HepG2 (cell line): ENCODE measurements at regions not wholly inside any gene's neighbourhood (a gene's known extent, or its start where the extent isn't known, plus 50 kb on each side); places are given as distances from the start of the nearest gene placed in this dataset.

Experiments
- GATAD2A ChIP-seq: IDR thresholded peaks from 2 replicates; pipeline ENCODE4 v1.6.1; 2016
- HOXA3 ChIP-seq: sonication (generic); formaldehyde crosslinking; IDR thresholded peaks from 2 replicates; pipeline ENCODE4 v1.5.0; 2020; ENCODE audit warnings: missing genetic modification reagents
- ISL2 ChIP-seq: sonication (generic); formaldehyde crosslinking; IDR thresholded peaks from 2 replicates; pipeline ENCODE4 v1.5.0; 2020; ENCODE audit warnings: missing genetic modification reagents
- KLF12 ChIP-seq: sonication (generic); formaldehyde crosslinking; IDR thresholded peaks from 2 replicates; pipeline ENCODE4 v1.4.0; 2020; ENCODE audit warnings: missing genetic modification reagents, borderline replicate concordance
- MAX ChIP-seq: IDR thresholded peaks from 2 replicates; pipeline ENCODE4 v1.6.1; 2012; ENCODE audit warnings: inconsistent platforms
- MAZ ChIP-seq, 2 experiments: sonication (generic) in 1 of 2; formaldehyde crosslinking in 1 of 2; IDR thresholded peaks; 2 replicates each; pipeline versions ENCODE4 v1.5.0 to v1.6.1; 2012 to 2020; ENCODE audit warnings: low read depth in 2 of 2, mild to moderate bottlenecking in 2 of 2, borderline replicate concordance in 1 of 2, improper control_type of control experiment in 1 of 2, low read length in 1 of 2, missing genetic modification reagents in 1 of 2, moderate library complexity in 1 of 2
- NFRKB ChIP-seq: fragments of 450-650 bp; IDR thresholded peaks from 2 replicates; pipeline ENCODE4 v1.6.1; 2017
- NR2F2 ChIP-seq: IDR thresholded peaks from 2 replicates; pipeline ENCODE4 v1.6.1; 2012; ENCODE audit warnings: low read depth, inconsistent platforms, borderline replicate concordance
- PHF20 ChIP-seq: sonication (generic); formaldehyde crosslinking; IDR thresholded peaks from 2 replicates; pipeline ENCODE4 v1.5.0; 2020; ENCODE audit warnings: mild to moderate bottlenecking, missing genetic modification reagents
- PHF21A ChIP-seq: sonication (generic); formaldehyde crosslinking; IDR thresholded peaks from 2 replicates; pipeline ENCODE4 v1.5.0; 2020; ENCODE audit warnings: mild to moderate bottlenecking, missing genetic modification reagents
- RNF219 ChIP-seq: sonication (generic); formaldehyde crosslinking; IDR thresholded peaks from 2 replicates; pipeline ENCODE4 v1.5.0; 2020; ENCODE audit warnings: mild to moderate bottlenecking, missing genetic modification reagents
- SALL1 ChIP-seq: sonication (generic); formaldehyde crosslinking; IDR thresholded peaks from 2 replicates; pipeline ENCODE4 v1.8.0; 2022; ENCODE audit warnings: mild to moderate bottlenecking, missing genetic modification reagents
- TARDBP ChIP-seq: sonication (generic); formaldehyde crosslinking; IDR thresholded peaks from 2 replicates; pipeline ENCODE4 v1.8.0; 2022; ENCODE audit warnings: mild to moderate bottlenecking, missing genetic modification reagents
- YEATS2 ChIP-seq: sonication (generic); formaldehyde crosslinking; IDR thresholded peaks from 2 replicates; pipeline ENCODE4 v1.4.0; 2020; ENCODE audit warnings: missing genetic modification reagents, borderline replicate concordance
- ZNF124 ChIP-seq: sonication (generic); formaldehyde crosslinking; IDR thresholded peaks from 2 replicates; pipeline ENCODE4 v1.4.0; 2020; ENCODE audit warnings: missing genetic modification reagents
- ZSCAN25 ChIP-seq: sonication (generic); formaldehyde crosslinking; IDR thresholded peaks from 2 replicates; pipeline ENCODE4 v1.8.0; 2022; ENCODE audit warnings: mild to moderate bottlenecking, missing genetic modification reagents

- TF ChIP-seq HOXA3 (peak; percentile 32), MAX (peak; percentile 50), KLF12 (CRISPR knock-in tag) (peak; percentile 51; the same call in 1 of the 2 replicates), GATAD2A (CRISPR knock-in tag) (peak; percentile 54; the same call in 1 of the 2 replicates), MAZ (IDR thresholded peaks at IDR 0.05; ENCODE audit: borderline replicate concordance, low read depth, low read length) (no peak), MAZ (CRISPR knock-in tag; IDR thresholded peaks at IDR 0.05; ENCODE audit: low read depth) (peak; percentile 53; the same call in 1 of the 2 replicates), SALL1 (CRISPR knock-in tag) (no peak; the same call in 1 of the 2 replicates), YEATS2 (CRISPR knock-in tag) (no peak), NFRKB (no peak), TARDBP (no peak), ZSCAN25 (peak; percentile 50; the same call in 1 of the 2 replicates), PHF21A (CRISPR knock-in tag) (peak; percentile 86), RNF219 (CRISPR knock-in tag) (no peak), PHF20 (no peak), NR2F2 (no peak), ISL2 (CRISPR knock-in tag) (peak; percentile 27), ZNF124 (CRISPR knock-in tag) (no peak)
Measured at GRCh38 chr6:41427642-41428335, 92.4 kb downstream of the NCR2 start (continued).
